Keratinocyte (primary cell): ENCODE measurements at regions not wholly inside any gene's neighbourhood (a gene's known extent, or its start where the extent isn't known, plus 50 kb on each side); places are given as distances from the start of the nearest gene placed in this dataset.

Experiments used
- EZH2 ChIP-seq: IDR thresholded peaks from one replicate; pipeline ENCODE4 v1.6.1; 2012; ENCODE audit warnings: inconsistent platforms, mild to moderate bottlenecking, low read length, moderate library complexity
- TF ChIP-seq, protein P1 (sequence below), 3 experiments: IDR thresholded peaks in 1 of 3; conservative IDR thresholded peaks in 1 of 3; optimal IDR thresholded peaks in 1 of 3; 2 replicates in 2 of 3; 3 replicates in 1 of 3; pipeline versions ENCODE3 to v1.5.1; 2011; ENCODE audit warnings: low read length in 3 of 3, mild to moderate bottlenecking in 3 of 3, moderate library complexity in 2 of 3, control low read depth in 1 of 3, inconsistent platforms in 1 of 3; ENCODE audit not compliant: insufficient read depth in 2 of 3; ENCODE audit errors: extremely low read depth in 1 of 3

GRCh38 chr1:181911715-181912114 lies 149.8 kb downstream of the ZNF648 start:
- TF ChIP-seq, protein P1, sequence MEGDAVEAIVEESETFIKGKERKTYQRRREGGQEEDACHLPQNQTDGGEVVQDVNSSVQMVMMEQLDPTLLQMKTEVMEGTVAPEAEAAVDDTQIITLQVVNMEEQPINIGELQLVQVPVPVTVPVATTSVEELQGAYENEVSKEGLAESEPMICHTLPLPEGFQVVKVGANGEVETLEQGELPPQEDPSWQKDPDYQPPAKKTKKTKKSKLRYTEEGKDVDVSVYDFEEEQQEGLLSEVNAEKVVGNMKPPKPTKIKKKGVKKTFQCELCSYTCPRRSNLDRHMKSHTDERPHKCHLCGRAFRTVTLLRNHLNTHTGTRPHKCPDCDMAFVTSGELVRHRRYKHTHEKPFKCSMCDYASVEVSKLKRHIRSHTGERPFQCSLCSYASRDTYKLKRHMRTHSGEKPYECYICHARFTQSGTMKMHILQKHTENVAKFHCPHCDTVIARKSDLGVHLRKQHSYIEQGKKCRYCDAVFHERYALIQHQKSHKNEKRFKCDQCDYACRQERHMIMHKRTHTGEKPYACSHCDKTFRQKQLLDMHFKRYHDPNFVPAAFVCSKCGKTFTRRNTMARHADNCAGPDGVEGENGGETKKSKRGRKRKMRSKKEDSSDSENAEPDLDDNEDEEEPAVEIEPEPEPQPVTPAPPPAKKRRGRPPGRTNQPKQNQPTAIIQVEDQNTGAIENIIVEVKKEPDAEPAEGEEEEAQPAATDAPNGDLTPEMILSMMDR (optimal IDR thresholded peaks at IDR 0.05 in 1 of 3, IDR thresholded peaks at IDR 0.05 in 1 of 3, conservative IDR thresholded peaks at IDR 0.05 in 1 of 3; ENCODE audit: extremely low read depth in 1 of 3, insufficient read depth in 2 of 3, low read length in 3 of 3) = no peak
- no peak for TF ChIP-seq EZH2
